ENCODE measurements at regions not wholly inside any gene's neighbourhood (a gene's known extent, or its start where the extent isn't known, plus 50 kb on each side); places are given as distances from the start of the nearest gene placed in this dataset.

DNA sequence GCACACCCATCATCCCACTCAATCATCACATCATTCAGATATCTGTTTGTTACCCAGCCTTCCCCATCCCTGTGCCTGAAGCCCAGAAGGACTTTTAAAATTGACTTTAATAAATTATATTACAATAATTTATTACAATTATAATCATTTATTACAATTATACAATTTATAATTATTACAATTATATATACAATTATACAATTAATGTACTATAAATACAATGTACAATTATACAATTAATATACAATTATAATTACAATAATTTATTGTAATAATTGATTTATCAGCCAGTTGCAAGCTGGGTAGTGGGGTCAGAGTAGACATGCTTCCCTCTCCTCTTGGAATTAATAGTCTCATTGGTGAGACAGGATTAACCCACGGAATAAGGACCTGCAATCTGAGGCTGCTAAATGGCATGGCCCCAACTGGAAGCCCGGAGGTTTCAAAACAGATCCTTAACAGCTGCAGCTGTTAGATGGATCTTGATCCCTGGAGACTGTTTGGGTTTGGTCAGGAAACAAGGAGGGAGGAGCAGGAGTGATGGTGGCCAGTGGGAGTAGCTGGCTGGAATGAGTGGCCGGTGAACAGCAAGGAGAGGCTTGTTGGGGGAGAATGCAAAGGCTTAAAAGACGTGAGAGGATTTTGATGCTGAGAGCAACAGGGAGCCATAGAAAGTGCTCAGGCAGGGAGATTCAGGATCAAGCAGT is 402.8 kb upstream of the PODXL start:
- H3K9me3 ChIP-seq: peaks cover 0 to 5% of the 10 kb centered on the region in 2 donors
- no peak for DNase-seq (ENCODE audit: low spot score)
- no peaks in the 10 kb centered on the region for H3K36me3 ChIP-seq
- H3K4me3 ChIP-seq: no peak overlapping the region
- no peak for TF ChIP-seq CTCF (IDR thresholded peaks at IDR 0.05)
- no peaks in the 10 kb centered on the region for H3K27me3 ChIP-seq
- no peaks in the 10 kb centered on the region for H3K4me1 ChIP-seq
- H3K27ac ChIP-seq: no peak overlapping the region

DNA sequence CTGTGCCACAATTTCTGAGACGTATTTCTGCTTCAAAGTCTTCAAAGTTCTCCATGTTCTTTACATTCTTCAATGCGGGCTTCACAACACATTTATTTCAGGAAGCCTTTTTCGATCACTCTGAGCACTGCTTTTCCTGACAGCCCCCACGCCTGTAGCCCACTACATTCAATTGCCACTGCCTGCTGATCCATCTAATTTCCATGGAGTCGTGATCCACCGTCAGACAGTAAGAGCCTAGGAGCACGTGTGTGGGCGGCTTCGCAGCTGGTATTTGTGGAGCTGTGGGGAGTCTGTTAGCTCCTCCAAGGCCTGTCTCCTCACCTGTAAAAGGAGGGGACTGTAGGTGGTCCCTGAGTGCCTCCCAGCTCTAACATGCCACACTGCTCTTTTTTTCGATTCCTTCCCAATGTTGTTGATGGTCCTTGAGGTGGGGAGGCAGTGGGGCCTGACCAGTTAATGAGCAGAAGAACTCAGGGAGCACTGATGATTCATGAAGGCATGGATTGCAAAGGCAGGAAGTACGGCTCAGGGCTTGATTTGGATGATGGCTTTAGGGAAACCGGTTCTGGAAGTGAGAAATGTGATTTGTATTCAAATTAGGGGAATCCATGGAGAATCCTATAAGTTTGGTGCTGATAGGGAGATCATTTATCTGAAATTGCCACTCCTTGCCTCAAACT is 401.1 kb upstream of the PODXL start:
- no peak overlapping the region for H3K4me3 ChIP-seq
- DNase-seq (ENCODE audit: low spot score): no peak
- no peak overlapping the region for H3K27ac ChIP-seq
- H3K9me3 ChIP-seq: peaks cover 0 to 5% of the 10 kb centered on the region in 2 donors
- no peaks in the 10 kb centered on the region for H3K27me3 ChIP-seq
- no peaks in the 10 kb centered on the region for H3K4me1 ChIP-seq
- TF ChIP-seq CTCF (IDR thresholded peaks at IDR 0.05): no peak
- H3K36me3 ChIP-seq: no peaks in the 10 kb centered on the region

GRCh38 chr7:131956864-131957263 is 400.4 kb upstream of the PODXL start:
- TF ChIP-seq CTCF (IDR thresholded peaks at IDR 0.05): no peak
- H3K9me3 ChIP-seq: peaks cover 0 to 5% of the 10 kb centered on the region in 2 donors
- no peaks in the 10 kb centered on the region for H3K4me1 ChIP-seq
- no peak for DNase-seq (ENCODE audit: low spot score)
- H3K27me3 ChIP-seq: no peaks in the 10 kb centered on the region
- no peaks in the 10 kb centered on the region for H3K36me3 ChIP-seq
- H3K4me3 ChIP-seq: no peak overlapping the region
- H3K27ac ChIP-seq: no peak overlapping the region

- Histone ChIP-seq H3K4me3 (no peak overlapping the region), H3K4me1 (no peaks in the 10 kb centered on the region), H3K27me3 (no peaks in the 10 kb centered on the region), H3K27ac (no peak overlapping the region), H3K36me3 (no peaks in the 10 kb centered on the region), H3K9me3 (peaks cover 0 to 11% of the 10 kb centered on the region in 2 donors)
- TF ChIP-seq CTCF (IDR thresholded peaks at IDR 0.05): no peak
- DNase-seq (ENCODE audit: low spot score): no peak
Observed at GRCh38 chr7:131955679-131956078, 399.3 kb upstream of the PODXL start.

DNA sequence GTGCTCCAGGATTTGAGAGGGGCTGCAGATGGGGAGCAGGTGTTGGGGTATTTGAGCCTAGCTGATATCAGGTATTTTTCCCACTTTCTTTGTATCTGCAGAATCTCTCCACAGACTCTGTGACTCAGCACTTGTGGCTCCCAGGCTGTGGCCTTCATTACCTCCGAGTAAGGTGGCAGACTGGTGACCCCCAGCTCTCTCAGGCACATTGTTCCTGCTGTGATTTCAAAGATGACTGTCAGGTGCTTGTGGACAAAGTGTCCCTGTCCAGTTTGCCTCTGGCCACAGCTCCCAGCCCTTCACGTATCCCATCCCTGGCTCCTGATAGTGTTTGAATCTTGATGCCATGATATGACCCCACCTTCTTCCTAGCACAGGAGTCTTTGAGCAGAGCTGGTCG is 396.8 kb upstream of the PODXL start:
- H3K4me1 ChIP-seq: no peaks in the 10 kb centered on the region
- H3K9me3 ChIP-seq: peaks cover 0 to 11% of the 10 kb centered on the region in 2 donors
- no peaks in the 10 kb centered on the region for H3K36me3 ChIP-seq
- no peak overlapping the region for H3K27ac ChIP-seq
- H3K4me3 ChIP-seq: no peak overlapping the region
- no peaks in the 10 kb centered on the region for H3K27me3 ChIP-seq
- DNase-seq (ENCODE audit: low spot score): no peak
- no peak for TF ChIP-seq CTCF (IDR thresholded peaks at IDR 0.05)

All from right atrium auricular region (tissue), 2 donors.